ENCODE measurements at regions not wholly inside any gene's neighbourhood (a gene's known extent, or its start where the extent isn't known, plus 50 kb on each side); places are given as distances from the start of the nearest gene placed in this dataset.

GRCh38 chr5:4413996-4414395, 726.1 kb upstream of the ADAMTS16 start:
- no peak for TF ChIP-seq CTCF (IDR thresholded peaks at IDR 0.05)
- TF ChIP-seq POLR2A (IDR thresholded peaks at IDR 0.05), result no peak

All from prostate gland (tissue), 2 donors.